Brain microvascular endothelial cell (primary cell): ENCODE measurements at regions not wholly inside any gene's neighbourhood (a gene's known extent, or its start where the extent isn't known, plus 50 kb on each side); places are given as distances from the start of the nearest gene placed in this dataset.
"Not testable (repeated sequence)": the region's sequence is repeated elsewhere in the genome, so short reads cannot be mapped to it uniquely, and the experiment has no call there.

ENCODE experiments used
- DNase-seq: peaks from one replicate; pipeline ENCODE4 v3.0.0-alpha.2; 2020
- H3K27ac ChIP-seq: fragments of 250-450 bp; sonication (Bioruptor Pico); 2 replicates; pipeline ENCODE4 v1.5.1; 2020; ENCODE audit warnings: mild to moderate bottlenecking, moderate library complexity
- H3K27me3 ChIP-seq: fragments of 250-450 bp; sonication (Bioruptor Pico); replicated peaks from 2 replicates; pipeline ENCODE4 v1.5.1; 2020; ENCODE audit warnings: mild to moderate bottlenecking
- H3K36me3 ChIP-seq: fragments of 250-450 bp; sonication (Bioruptor Pico); replicated peaks from 2 replicates; pipeline ENCODE4 v1.5.1; 2020; ENCODE audit warnings: mild to moderate bottlenecking
- H3K4me3 ChIP-seq: 2 replicates; pipeline ENCODE4 v1.5.1; 2011; ENCODE audit warnings: low read depth, mild to moderate bottlenecking, control low read depth, low read length, moderate library complexity
- CTCF ChIP-seq: IDR thresholded peaks from 2 replicates; pipeline ENCODE4 v1.5.1; 2011; ENCODE audit warnings: low read depth, mild to moderate bottlenecking, moderate library complexity, low read length, control low read depth, inconsistent platforms; ENCODE audit errors: missing control alignments
- in situ Hi-C: cut with HindIII; loops from 2 replicates; pipeline ENCODE4 v1.10.0; 2017; ENCODE audit warnings: low sequenced_read_pairs, low pct_ligation_motif_present

GRCh38 chr9:115832031-115832430, 321.6 kb upstream of the PAPPA start:
- Histone ChIP-seq H3K4me3 (no peak overlapping the region), H3K27ac (no peak overlapping the region), H3K27me3 (no peaks in the 10 kb centered on the region), H3K36me3 (no peaks in the 10 kb centered on the region)
- no peak for TF ChIP-seq CTCF
- in situ Hi-C loops: no loop called here
- no peak for DNase-seq

GRCh38 chr9:115837618-115838017, 316.0 kb upstream of the PAPPA start:
- no peaks in the 10 kb centered on the region for H3K27me3 ChIP-seq
- in situ Hi-C loops: no loop called here
- H3K27ac ChIP-seq: no peak overlapping the region
- no peaks in the 10 kb centered on the region for H3K36me3 ChIP-seq
- no peak for DNase-seq
- H3K4me3 ChIP-seq: no peak overlapping the region
- TF ChIP-seq CTCF: no peak

- H3K4me3 ChIP-seq: no peak overlapping the region
- in situ Hi-C loops: no loop called here
- no peak for TF ChIP-seq CTCF
- DNase-seq: no peak
- H3K27ac ChIP-seq: no peak overlapping the region
- no peaks in the 10 kb centered on the region for H3K27me3 ChIP-seq
- no peaks in the 10 kb centered on the region for H3K36me3 ChIP-seq
These were observed 315.2 kb upstream of the PAPPA start for GRCh38 chr9:115838417-115838816.

DNA sequence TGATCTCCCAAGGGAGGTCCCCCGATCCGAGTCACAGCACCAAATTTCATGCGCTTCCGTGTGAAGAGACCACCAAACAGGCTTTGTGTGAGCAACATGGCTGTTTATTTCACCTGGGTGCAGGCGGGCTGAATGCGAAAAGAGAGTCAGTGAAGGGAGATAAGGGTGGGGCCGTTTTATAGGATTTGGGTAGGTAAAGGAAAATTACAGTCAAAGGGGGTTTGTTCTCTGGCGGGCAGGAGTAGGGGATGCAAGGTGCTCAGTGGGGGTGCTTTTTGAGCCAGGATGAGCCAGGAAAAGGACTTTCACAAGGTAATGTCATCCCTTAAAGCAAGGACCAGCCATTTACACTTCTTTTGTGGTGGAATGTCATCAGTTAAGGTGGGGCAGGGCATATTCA, 309.2 kb upstream of the PAPPA start:
- H3K4me3 ChIP-seq, DNase-seq, H3K36me3 ChIP-seq, H3K27me3 ChIP-seq, in situ Hi-C loops, H3K27ac ChIP-seq: not testable (repeated sequence)

DNA sequence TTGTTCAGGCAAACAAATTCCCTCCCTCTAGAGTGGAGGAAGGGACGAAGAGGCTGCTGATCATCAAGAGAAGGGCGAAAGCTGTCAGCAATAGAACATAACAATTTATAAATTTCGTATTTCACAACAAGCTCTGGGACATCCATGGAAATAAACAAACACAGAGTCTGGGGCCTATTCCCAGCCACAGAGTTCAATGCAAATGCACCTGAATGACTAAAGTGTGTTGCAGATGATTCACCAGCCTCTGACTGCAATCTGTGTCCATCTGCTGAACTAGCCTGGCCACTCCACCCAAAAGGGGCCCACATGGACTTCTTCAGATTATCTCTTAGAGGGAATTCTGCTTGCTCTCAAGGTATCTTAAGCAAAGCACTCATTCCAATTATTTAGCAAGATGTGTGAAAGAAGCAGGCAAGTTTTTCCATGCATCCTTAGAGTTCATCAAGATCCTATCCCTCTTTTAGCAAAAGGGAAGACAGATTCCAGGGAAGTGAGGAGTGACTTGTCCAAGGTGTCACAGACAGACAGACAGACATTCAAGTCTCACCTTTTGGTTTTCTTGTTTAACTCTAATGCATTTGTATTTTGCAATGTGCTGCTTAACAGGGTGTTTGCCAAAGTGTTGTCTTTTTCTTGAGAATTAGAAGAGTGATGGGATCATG, 307.8 kb upstream of the PAPPA start:
- TF ChIP-seq CTCF: no peak
- DNase-seq: peak; percentile 62
- Histone ChIP-seq H3K36me3 (no peaks in the 10 kb centered on the region), H3K27me3 (no peaks in the 10 kb centered on the region), H3K27ac (no peak overlapping the region), H3K4me3 (no peak overlapping the region)
- in situ Hi-C loops: no loop called here

DNA sequence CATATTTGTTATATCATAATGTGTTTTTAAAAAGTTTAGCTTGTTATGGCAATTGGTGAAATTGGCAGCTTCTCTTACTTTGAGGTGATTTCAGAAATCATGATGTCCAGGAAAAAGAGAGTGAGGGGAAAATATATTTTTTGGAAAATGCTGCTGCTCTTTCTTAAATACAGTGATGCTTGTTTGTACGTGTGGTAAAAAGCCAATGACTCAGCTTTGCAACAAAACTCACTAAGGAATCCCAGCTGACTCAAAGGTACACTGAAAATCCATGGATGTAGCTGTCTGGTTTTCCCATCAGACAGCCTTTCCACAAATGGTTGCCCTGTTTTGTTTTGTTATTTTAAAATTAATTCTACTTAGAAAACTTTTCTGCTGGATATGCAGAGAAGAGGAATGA, 306.4 kb upstream of the PAPPA start:
- no peak overlapping the region for H3K4me3 ChIP-seq
- peak; percentile 53 for DNase-seq
- H3K27me3 ChIP-seq: no peaks in the 10 kb centered on the region
- H3K36me3 ChIP-seq: no peaks in the 10 kb centered on the region
- TF ChIP-seq CTCF: no peak
- in situ Hi-C loops: no loop called here
- no peak overlapping the region for H3K27ac ChIP-seq
